ENCODE measurements at regions not wholly inside any gene's neighbourhood (a gene's known extent, or its start where the extent isn't known, plus 50 kb on each side); places are given as distances from the start of the nearest gene placed in this dataset.
A peak's percentile ranks its signal among the peaks of the same experiment; 100 is the strongest.

DNA sequence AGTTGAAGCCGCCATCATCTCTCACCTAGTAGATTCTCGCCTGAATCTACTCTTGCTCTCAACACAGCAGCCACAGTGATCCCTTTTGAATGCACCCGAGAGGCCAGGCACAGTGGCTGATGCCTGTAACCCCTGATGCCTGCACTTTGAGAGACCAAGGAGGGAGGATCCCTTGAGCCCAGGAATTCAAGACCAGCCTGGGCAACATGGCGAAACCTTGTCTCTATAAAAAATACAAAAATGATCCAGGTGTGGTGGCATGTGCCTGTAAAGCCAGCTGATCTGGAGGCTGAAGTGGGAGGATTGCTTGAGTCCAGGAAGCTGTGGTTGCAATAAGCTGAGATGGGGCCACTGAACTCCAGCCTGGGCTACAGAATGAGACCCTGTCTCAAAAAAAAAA lies 60.3 kb upstream of the EML4 start:
- TF ChIP-seq, protein P1, sequence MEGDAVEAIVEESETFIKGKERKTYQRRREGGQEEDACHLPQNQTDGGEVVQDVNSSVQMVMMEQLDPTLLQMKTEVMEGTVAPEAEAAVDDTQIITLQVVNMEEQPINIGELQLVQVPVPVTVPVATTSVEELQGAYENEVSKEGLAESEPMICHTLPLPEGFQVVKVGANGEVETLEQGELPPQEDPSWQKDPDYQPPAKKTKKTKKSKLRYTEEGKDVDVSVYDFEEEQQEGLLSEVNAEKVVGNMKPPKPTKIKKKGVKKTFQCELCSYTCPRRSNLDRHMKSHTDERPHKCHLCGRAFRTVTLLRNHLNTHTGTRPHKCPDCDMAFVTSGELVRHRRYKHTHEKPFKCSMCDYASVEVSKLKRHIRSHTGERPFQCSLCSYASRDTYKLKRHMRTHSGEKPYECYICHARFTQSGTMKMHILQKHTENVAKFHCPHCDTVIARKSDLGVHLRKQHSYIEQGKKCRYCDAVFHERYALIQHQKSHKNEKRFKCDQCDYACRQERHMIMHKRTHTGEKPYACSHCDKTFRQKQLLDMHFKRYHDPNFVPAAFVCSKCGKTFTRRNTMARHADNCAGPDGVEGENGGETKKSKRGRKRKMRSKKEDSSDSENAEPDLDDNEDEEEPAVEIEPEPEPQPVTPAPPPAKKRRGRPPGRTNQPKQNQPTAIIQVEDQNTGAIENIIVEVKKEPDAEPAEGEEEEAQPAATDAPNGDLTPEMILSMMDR (IDR thresholded peaks at IDR 0.05; ENCODE audit: low read depth, low read length) = no peak
- DNase-seq = no peak
- no peak overlapping the region for H3K4me3 ChIP-seq (ENCODE audit: low read depth, low read length)
- H3K36me3 ChIP-seq = no peaks in the 10 kb centered on the region
- peaks cover 13% of the 10 kb centered on the region for H3K4me1 ChIP-seq
- H3K27me3 ChIP-seq = no peaks in the 10 kb centered on the region
- H3K9me3 ChIP-seq = no peaks in the 10 kb centered on the region

DNA sequence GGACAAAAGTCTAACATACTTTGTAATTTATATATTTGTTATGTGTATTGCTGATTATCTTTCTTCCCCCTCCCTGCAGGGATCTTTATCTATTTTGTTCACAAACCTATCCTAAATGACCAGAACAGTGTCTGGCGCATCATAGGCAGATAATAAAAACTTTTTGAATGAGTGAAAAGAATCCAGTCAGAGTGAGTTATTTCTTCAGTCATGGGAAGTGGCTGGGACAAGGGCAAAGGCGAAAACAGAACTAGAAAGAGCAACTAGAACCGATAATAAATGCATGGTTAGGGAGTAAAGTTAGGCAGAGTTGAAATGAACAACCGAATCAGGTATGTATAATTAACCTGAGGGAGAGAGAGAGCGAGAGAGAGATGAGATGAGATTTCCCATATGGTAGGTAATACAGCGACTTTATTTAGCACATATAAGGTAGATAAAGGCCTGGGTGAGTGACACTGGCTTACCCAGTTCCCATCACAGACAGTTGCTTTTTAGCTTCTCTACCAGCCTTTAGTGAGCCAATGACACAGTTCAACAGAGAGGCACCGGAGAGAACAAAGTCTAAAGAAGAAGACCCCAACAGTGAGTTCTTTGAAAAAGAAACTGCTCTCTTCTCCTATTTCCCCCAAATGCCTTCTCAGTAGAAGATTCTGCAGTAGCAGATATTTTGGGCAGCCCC lies 59.1 kb upstream of the EML4 start:
- no peak overlapping the region for H3K4me3 ChIP-seq (ENCODE audit: low read depth, low read length)
- no peaks in the 10 kb centered on the region for H3K36me3 ChIP-seq
- no peak for DNase-seq
- H3K27me3 ChIP-seq = no peaks in the 10 kb centered on the region
- peaks cover 16% of the 10 kb centered on the region for H3K4me1 ChIP-seq
- no peaks in the 10 kb centered on the region for H3K9me3 ChIP-seq
- TF ChIP-seq, protein P1 (IDR thresholded peaks at IDR 0.05; ENCODE audit: low read depth, low read length) = no peak

DNA sequence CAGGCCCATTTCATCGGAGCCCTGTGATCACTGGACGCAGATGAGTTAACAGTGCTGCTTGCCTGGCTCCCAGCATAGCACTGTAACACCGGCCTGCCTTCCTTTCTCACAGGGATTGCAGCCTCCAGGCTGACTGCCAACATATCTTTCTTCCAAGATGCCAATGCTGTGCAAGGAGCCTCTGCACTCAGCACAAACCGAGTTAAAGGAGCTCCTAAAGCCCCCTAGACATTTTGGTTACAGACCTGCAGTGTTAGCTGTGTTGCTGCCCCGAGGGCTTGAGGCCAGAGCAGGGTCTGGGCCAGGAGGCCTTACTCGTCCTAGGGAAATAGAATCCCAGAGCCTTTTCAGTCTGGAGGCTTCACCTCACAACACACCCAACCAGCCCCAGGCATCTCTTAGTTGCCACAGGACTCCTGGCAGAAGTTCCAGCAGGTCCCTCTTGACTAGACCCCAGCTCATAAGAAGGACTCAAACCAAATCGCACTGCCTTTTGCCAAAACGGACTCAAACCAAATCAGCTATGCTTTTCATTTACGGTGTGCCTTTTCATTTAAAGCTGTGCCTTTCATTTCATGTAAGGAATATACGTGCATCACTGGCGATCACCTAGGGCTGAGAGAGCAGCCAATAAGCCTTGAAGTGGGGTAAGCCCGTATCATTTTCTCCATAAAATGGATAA lies 58.4 kb upstream of the EML4 start:
- Histone ChIP-seq H3K36me3 (no peaks in the 10 kb centered on the region; the same call in 1 of the 2 replicates), H3K4me1 (peaks cover 16% of the 10 kb centered on the region), H3K9me3 (no peaks in the 10 kb centered on the region), H3K27me3 (no peaks in the 10 kb centered on the region), H3K4me3 (ENCODE audit: low read depth, low read length) (no peak overlapping the region)
- DNase-seq = peak; percentile 33
- TF ChIP-seq, protein P1 (IDR thresholded peaks at IDR 0.05; ENCODE audit: low read depth, low read length) = no peak

GRCh38 chr2:42112418-42112817 lies 56.7 kb upstream of the EML4 start:
- H3K27me3 ChIP-seq = no peaks in the 10 kb centered on the region
- peaks cover 21% of the 10 kb centered on the region for H3K4me1 ChIP-seq
- H3K4me3 ChIP-seq (ENCODE audit: low read depth, low read length) = no peak overlapping the region
- no peak for DNase-seq
- no peaks in the 10 kb centered on the region; the same call in 1 of the 2 replicates for H3K36me3 ChIP-seq
- TF ChIP-seq, protein P1 (IDR thresholded peaks at IDR 0.05; ENCODE audit: low read depth, low read length) = no peak
- no peaks in the 10 kb centered on the region for H3K9me3 ChIP-seq

DNA sequence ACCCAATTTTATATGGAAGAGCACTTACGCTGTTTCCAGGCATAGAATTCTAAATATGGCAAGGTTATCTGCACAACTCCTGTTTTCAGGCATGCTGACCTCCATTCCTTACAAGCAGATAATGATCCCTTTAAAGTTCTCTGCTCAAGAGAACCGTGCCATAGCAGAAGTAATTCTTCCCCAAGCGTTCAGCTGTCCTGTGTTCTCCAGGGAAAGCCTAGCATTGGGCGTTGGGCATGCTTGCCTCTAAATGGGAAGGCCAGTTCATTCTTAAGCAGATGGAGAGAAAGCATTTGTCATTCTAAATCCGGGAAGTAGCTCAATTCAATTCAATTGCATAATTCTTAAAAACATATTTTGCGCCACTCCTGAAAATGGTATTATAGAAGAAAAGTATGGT lies 55.7 kb upstream of the EML4 start:
- DNase-seq = no peak
- Histone ChIP-seq H3K27me3 (no peaks in the 10 kb centered on the region), H3K9me3 (no peaks in the 10 kb centered on the region), H3K4me1 (peaks cover 31% of the 10 kb centered on the region), H3K36me3 (no peaks in the 10 kb centered on the region; the same call in 1 of the 2 replicates), H3K4me3 (ENCODE audit: low read depth, low read length) (no peak overlapping the region)
- TF ChIP-seq, protein P1 (IDR thresholded peaks at IDR 0.05; ENCODE audit: low read depth, low read length) = no peak

GRCh38 chr2:42114091-42114490 lies 55.1 kb upstream of the EML4 start:
- no peak for DNase-seq
- Histone ChIP-seq H3K4me3 (ENCODE audit: low read depth, low read length) (no peak overlapping the region), H3K9me3 (no peaks in the 10 kb centered on the region), H3K4me1 (peaks cover 35% of the 10 kb centered on the region), H3K36me3 (no peaks in the 10 kb centered on the region; the same call in 1 of the 2 replicates), H3K27me3 (no peaks in the 10 kb centered on the region)
- TF ChIP-seq, protein P1 (IDR thresholded peaks at IDR 0.05; ENCODE audit: low read depth, low read length) = no peak
